ENCODE measurements at regions not wholly inside any gene's neighbourhood (a gene's known extent, or its start where the extent isn't known, plus 50 kb on each side); places are given as distances from the start of the nearest gene placed in this dataset.

- TF ChIP-seq TCF12 (IDR thresholded peaks at IDR 0.05; ENCODE audit: low read depth, low read length), result no peak
- no peak for TF ChIP-seq MAFK (IDR thresholded peaks at IDR 0.05; ENCODE audit: low read depth, low read length)
- TF ChIP-seq CHD2 (IDR thresholded peaks at IDR 0.05; ENCODE audit: low read length), result no peak
- no peak for TF ChIP-seq EP300 (IDR thresholded peaks at IDR 0.05; ENCODE audit: borderline replicate concordance in 1 of 2, low read depth in 2 of 2, low read length in 2 of 2)
- TF ChIP-seq TAF1 (IDR thresholded peaks at IDR 0.05; ENCODE audit: low read depth, low read length), result no peak
Measured at GRCh38 chr7:135815033-135815432, 66.4 kb upstream of the FAM180A start (continued).

Measured in H1 (cell line).